ENCODE measurements at regions not wholly inside any gene's neighbourhood (a gene's known extent, or its start where the extent isn't known, plus 50 kb on each side); places are given as distances from the start of the nearest gene placed in this dataset.
"Not testable (repeated sequence)": the region's sequence is repeated elsewhere in the genome, so short reads cannot be mapped to it uniquely, and the experiment has no call there.

DNA sequence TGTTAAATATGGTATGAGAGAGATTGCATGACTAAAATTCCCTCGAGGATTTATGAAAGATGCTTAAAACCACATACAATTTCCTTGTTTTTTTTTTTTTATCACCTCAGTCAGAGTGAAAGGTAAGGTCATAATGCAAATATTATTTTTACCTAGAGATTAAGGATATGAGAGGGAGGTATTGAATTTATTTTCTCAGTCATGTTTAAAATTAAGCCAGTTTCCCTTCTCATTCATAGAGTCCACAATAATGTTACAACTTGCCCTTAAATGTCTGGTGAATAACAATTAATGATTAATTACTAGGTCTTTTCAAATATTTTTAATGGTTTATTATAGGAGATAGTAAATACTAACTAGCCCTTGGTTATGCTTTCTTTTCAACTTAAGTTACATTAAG, 144.9 kb upstream of the HAPLN1 start:
- Histone ChIP-seq H4K20me1 (ENCODE audit: insufficient read depth) (no peaks in the 10 kb centered on the region), H3K27me3 (ENCODE audit: insufficient read depth, low read depth) (no peaks in the 10 kb centered on the region), H3K27ac (no peak overlapping the region), H3K9ac (no peak overlapping the region), H2AFZ (ENCODE audit: low read depth) (no peak overlapping the region), H3K4me3 (IDR thresholded peaks at IDR 0.05; ENCODE audit: insufficient read depth, low read depth, low read length) (no peak overlapping the region), H3K36me3 (ENCODE audit: insufficient read depth) (no peaks in the 10 kb centered on the region), H3K4me2 (no peak overlapping the region), H3K79me2 (ENCODE audit: insufficient read depth, low read depth) (no peaks in the 10 kb centered on the region), H3K4me1 (ENCODE audit: low read depth, poor library complexity, severe bottlenecking) (peaks cover 8% of the 10 kb centered on the region)
- TF ChIP-seq, protein P1, sequence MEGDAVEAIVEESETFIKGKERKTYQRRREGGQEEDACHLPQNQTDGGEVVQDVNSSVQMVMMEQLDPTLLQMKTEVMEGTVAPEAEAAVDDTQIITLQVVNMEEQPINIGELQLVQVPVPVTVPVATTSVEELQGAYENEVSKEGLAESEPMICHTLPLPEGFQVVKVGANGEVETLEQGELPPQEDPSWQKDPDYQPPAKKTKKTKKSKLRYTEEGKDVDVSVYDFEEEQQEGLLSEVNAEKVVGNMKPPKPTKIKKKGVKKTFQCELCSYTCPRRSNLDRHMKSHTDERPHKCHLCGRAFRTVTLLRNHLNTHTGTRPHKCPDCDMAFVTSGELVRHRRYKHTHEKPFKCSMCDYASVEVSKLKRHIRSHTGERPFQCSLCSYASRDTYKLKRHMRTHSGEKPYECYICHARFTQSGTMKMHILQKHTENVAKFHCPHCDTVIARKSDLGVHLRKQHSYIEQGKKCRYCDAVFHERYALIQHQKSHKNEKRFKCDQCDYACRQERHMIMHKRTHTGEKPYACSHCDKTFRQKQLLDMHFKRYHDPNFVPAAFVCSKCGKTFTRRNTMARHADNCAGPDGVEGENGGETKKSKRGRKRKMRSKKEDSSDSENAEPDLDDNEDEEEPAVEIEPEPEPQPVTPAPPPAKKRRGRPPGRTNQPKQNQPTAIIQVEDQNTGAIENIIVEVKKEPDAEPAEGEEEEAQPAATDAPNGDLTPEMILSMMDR (conservative IDR thresholded peaks at IDR 0.05; ENCODE audit: low read depth, low read length), result no peak

DNA sequence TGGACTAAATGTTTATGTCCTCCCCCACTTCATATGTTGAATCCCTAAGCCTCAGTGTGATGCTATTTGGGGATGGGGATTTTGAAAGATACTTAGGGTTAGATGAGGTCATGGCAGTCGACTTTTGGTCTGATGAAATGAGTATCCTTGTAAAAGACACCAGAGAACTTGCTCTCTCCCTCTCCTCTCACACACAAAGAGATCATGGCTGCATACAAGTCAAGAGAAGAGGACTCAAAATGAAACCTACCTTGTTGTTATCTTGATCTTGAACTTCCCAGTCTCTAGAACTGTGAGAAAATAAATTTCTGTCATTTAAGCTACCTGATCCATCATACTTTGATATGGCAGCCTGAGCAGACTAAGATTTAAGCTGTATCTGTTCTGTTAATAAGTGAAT, 144.0 kb upstream of the HAPLN1 start:
- TF ChIP-seq, protein P1 (conservative IDR thresholded peaks at IDR 0.05; ENCODE audit: low read depth, low read length), result no peak
- H4K20me1 ChIP-seq (ENCODE audit: insufficient read depth), result no peaks in the 10 kb centered on the region
- no peak overlapping the region for H3K4me3 ChIP-seq (IDR thresholded peaks at IDR 0.05; ENCODE audit: insufficient read depth, low read depth, low read length)
- H3K4me2 ChIP-seq, result no peak overlapping the region
- no peak overlapping the region for H3K9ac ChIP-seq
- no peaks in the 10 kb centered on the region for H3K27me3 ChIP-seq (ENCODE audit: insufficient read depth, low read depth)
- no peaks in the 10 kb centered on the region for H3K79me2 ChIP-seq (ENCODE audit: insufficient read depth, low read depth)
- H3K27ac ChIP-seq, result no peak overlapping the region
- no peaks in the 10 kb centered on the region for H3K36me3 ChIP-seq (ENCODE audit: insufficient read depth)
- no peak overlapping the region for H2AFZ ChIP-seq (ENCODE audit: low read depth)
- H3K4me1 ChIP-seq (ENCODE audit: low read depth, poor library complexity, severe bottlenecking), result peaks cover 8% of the 10 kb centered on the region

DNA sequence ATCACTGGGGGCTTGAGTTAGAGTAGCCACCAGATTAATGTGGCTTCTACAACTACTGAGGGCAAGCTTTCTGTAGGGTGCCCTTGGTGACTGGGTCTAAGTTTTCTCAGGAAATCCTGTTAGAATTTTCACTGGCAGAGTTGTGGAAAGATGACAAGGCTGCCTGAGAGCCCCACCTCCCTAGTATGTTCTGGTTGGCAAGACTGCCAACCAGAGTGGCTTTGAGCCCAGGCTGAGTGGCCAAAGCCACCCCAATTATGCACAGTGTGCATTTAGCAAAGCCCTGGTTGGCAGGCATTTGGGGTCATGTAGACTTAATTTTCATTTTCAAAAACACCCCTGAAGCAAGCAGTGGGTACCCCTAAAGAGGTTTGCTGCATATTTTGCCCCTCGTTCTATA, 136.7 kb upstream of the HAPLN1 start:
- TF ChIP-seq, protein P1 (conservative IDR thresholded peaks at IDR 0.05; ENCODE audit: low read depth, low read length), result no peak
- H3K36me3 ChIP-seq (ENCODE audit: insufficient read depth), result no peaks in the 10 kb centered on the region
- H3K4me2 ChIP-seq, result no peak overlapping the region
- no peaks in the 10 kb centered on the region for H3K27me3 ChIP-seq (ENCODE audit: insufficient read depth, low read depth)
- H3K27ac ChIP-seq, result no peak overlapping the region
- no peaks in the 10 kb centered on the region for H3K4me1 ChIP-seq (ENCODE audit: low read depth, poor library complexity, severe bottlenecking)
- no peak overlapping the region for H3K9ac ChIP-seq
- H3K79me2 ChIP-seq (ENCODE audit: insufficient read depth, low read depth), result no peaks in the 10 kb centered on the region
- H2AFZ ChIP-seq (ENCODE audit: low read depth), result no peak overlapping the region
- no peak overlapping the region for H3K4me3 ChIP-seq (IDR thresholded peaks at IDR 0.05; ENCODE audit: insufficient read depth, low read depth, low read length)
- no peaks in the 10 kb centered on the region for H4K20me1 ChIP-seq (ENCODE audit: insufficient read depth)

DNA sequence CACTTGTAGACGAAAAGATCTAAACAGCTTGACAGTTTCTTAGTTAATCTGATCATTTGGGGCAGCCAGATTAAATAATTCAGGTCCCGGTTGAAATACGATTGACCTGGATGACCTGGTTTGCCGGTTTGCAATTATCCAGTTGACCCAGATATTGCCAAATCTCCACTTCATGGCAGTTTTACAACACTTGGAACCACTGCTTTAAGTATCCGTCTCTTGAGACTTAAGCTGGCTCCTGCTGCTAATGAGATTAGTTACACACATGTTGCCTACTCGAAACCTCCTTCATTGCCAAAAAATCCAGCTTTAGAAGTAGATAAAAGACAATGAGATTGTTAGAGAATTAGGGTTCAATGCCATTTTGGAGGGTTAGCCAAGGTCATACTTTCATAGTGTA, 136.2 kb upstream of the HAPLN1 start:
- H3K36me3 ChIP-seq (ENCODE audit: insufficient read depth), result no peaks in the 10 kb centered on the region
- H3K9ac ChIP-seq, result no peak overlapping the region
- H3K4me2 ChIP-seq, result no peak overlapping the region
- H3K4me3 ChIP-seq (IDR thresholded peaks at IDR 0.05; ENCODE audit: insufficient read depth, low read depth, low read length), result no peak overlapping the region
- H4K20me1 ChIP-seq (ENCODE audit: insufficient read depth), result no peaks in the 10 kb centered on the region
- no peaks in the 10 kb centered on the region for H3K27me3 ChIP-seq (ENCODE audit: insufficient read depth, low read depth)
- TF ChIP-seq, protein P1 (conservative IDR thresholded peaks at IDR 0.05; ENCODE audit: low read depth, low read length), result no peak
- no peak overlapping the region for H2AFZ ChIP-seq (ENCODE audit: low read depth)
- H3K4me1 ChIP-seq (ENCODE audit: low read depth, poor library complexity, severe bottlenecking), result no peaks in the 10 kb centered on the region
- no peaks in the 10 kb centered on the region for H3K79me2 ChIP-seq (ENCODE audit: insufficient read depth, low read depth)
- H3K27ac ChIP-seq, result no peak overlapping the region

DNA sequence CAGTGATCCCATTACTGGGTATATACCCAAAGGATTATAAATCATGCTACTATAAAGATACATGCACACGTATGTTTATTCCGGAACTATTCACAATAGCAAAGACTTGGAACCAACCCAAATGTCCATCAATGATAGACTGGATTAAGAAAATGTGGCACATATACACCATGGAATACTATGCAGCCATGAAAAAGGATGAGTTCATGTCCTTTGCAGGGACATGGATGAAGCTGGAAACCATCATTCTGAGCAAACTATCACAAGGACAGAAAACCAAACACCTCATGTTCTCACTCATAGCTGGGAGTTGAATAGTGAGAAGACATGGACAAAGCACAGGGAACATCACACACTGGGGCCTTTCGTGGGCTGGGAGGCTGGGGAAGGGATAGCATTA, 129.8 kb upstream of the HAPLN1 start:
- H4K20me1 ChIP-seq (ENCODE audit: insufficient read depth); H3K9ac ChIP-seq; H3K36me3 ChIP-seq (ENCODE audit: insufficient read depth); H3K79me2 ChIP-seq (ENCODE audit: insufficient read depth, low read depth); H3K4me1 ChIP-seq (ENCODE audit: low read depth, poor library complexity, severe bottlenecking); H3K27ac ChIP-seq; H3K4me3 ChIP-seq (IDR thresholded peaks at IDR 0.05; ENCODE audit: insufficient read depth, low read depth, low read length); H3K27me3 ChIP-seq (ENCODE audit: insufficient read depth, low read depth); H2AFZ ChIP-seq (ENCODE audit: low read depth); H3K4me2 ChIP-seq: not testable (repeated sequence)

Measured in KMS-11 (cell line).